DMS79 treated with DMSO at 0.1 percent for 48 hours (cell line): ENCODE measurements at regions not wholly inside any gene's neighbourhood (a gene's known extent, or its start where the extent isn't known, plus 50 kb on each side); places are given as distances from the start of the nearest gene placed in this dataset.
"Not testable (repeated sequence)": the region's sequence is repeated elsewhere in the genome, so short reads cannot be mapped to it uniquely, and the experiment has no call there.

ENCODE experiments used
- DNase-seq: peaks from one replicate; lab custom pipeline; 2025; lab: John Stamatoyannopoulos, UW

DNA sequence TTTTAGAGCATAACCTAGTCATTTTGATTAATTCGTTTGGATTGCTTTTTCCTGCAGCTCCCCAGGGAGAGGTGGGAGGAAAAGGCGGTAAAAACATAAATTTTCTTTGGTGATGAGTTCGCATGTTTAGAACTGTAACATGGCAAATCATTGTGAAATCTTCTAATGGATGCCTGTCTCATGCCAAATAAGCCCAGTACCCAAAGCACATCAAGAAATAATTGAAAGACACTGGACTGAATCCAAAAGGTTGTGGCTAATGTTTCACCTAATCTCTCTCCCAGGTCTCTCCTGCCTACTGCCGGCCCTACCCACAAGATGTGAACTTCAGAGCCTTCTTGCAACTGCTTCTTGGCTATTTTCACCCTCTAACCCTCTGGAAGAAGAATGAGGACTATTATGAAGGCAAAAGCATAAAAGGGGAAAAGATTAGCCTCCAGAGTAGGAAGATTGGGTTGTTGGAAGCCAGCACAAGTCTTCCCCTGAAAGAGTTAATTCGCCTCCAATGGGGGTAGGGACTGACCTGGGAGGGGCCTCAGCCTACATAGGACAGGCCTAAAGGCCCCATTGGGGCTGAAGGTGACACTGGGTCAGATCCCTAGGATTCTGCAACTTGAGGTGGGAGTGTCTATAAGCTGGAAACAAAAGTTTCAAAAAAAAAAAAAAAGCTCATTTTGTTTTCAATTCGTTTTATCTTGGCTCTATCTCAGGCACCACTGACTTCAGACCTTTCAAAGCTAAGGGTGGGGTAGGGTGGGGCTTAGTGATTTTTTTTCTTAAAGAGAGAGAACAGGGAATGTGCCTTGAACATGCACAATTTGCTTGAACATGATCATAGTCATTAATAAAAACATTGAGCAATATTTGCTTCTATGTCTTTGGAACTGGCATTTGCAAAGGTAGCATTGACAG, 278.6 kb upstream of the KLF3 start:
- peak; percentile 0 for DNase-seq

DNA sequence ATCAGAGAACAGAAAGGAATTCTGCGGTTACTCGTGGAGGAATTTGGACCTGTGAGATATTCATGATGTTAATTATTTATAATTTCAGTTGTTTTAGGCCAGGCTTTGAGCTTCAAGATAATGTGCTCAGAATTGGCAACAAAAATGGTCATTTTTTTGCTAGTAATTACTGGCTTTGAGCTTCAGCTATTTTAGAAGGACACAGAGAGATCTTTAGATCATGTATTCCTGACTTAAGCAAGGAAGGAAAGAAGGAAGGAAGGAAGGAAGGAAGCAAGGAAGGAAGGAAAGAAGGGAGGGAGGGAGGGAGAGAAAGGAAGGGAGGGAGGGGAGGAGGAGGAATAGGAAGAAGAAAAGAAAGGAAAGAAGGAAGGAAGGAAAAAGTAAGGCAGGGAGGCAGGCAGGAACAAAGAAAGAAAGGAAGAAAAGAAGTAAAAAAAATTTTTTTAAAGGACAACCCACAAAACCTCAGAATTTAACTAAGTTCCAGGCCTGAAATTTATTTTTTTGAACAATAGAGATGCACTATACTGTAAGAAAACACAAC, 277.9 kb upstream of the KLF3 start:
- DNase-seq = no peak

DNA sequence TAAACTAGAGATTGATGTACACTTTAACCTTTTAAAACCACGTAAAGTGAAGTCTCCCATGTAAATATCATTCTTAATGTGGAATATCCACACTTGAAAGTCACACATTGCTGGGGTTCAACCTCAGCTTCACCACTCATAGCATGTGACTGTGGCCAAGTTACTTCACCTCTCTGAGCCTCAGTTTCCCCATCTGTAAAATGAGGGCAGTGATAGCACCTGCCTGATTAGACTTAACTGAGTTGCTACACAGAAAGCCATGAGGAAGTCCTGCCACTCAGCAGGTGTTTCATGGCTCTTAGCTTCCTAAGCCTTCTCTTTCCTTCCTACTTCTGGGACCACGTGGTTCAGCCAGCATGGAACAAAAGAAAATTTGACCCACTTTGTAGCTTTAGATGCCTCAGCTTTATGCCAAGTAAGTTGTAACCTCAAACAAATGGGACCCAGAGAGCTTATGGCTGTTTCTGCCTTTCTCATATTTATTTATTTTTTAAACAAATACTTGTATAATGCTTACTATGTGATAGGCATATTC, 277.3 kb upstream of the KLF3 start:
- DNase-seq = peak; percentile 5

DNA sequence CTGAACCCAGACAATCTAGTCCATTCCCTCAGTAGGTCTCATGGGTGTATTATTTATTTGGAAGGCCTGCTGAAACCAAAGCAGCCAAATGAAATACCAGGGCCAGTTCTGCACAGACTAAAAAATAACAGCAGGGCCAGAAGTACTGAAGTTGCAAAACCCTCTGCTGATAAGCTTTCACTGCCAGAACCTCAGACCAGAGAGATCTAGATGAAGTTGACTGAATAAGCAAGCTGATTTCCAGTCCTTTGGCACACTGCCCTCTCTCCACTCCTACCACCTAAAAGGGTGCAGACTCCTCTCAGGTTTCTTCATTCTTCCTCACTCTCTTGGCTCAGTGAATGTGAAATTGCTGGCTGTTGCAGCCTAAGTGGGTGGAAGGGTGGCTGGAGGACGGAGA, 276.7 kb upstream of the KLF3 start:
- DNase-seq = peak; percentile 75

DNA sequence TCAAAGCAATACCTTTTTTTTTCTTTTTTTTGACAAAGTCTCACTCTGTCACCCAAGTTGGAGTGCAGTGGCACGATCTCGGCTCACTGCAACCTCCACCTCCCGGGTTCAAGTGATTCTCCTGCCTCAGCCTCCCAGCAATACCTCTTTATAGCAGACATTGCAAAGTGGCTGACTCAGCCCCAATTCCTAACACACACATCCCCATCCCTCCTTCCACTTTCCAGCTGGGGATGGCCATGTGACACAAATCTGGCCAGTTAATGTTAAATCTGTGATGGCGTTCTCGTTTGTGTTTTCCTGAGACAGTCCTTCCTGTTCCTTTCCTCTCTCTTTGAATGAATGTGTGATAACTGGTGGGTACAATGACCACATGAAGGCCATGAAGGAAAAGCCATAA, 276.2 kb upstream of the KLF3 start:
- no peak for DNase-seq

DNA sequence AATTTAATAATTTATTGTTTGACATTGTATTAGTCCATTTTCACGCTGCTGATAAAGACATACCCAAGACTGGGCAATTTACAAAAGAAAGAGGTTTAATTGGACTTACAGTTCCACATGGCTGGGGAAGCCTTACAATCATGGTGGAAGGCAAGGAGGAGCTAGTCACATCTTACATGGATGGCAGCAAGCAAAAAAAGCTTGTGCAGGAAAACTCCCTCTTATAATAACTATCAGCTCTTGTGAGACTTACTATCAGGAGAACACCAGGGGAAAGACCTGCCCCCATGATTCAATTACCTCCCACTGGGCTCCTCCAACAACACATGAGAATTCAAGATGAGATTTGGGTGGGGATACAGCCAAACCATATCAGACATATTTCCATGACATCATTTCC, 275.1 kb upstream of the KLF3 start:
- not testable (repeated sequence) for DNase-seq

DNA sequence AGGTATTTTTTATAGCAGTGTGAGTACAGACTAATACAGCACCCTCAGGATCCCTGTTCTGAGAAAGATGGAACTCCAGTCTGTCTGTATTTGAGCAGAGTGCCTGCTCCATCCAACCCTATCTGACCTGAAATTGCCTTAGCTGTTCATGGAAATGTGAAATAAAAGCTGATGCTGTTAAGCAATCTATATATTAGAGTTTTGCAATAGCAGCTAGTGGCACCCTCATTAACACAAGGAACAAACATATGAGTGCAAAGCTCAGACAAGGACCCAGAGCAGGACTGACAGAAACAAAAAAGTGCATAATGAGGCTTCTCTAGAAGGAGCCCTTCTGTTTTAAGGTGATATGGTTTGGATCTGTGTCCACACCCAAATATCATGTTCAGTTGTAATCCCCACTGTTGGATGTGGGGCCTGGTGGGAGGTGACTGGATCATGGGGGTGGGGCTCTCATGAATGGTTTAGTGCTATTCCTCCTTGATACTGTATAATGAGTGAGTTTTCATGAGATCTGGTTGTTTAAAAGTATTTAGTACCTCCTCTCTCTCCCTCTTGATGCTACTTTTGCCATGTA, 272.9 kb upstream of the KLF3 start:
- DNase-seq = no peak

DNA sequence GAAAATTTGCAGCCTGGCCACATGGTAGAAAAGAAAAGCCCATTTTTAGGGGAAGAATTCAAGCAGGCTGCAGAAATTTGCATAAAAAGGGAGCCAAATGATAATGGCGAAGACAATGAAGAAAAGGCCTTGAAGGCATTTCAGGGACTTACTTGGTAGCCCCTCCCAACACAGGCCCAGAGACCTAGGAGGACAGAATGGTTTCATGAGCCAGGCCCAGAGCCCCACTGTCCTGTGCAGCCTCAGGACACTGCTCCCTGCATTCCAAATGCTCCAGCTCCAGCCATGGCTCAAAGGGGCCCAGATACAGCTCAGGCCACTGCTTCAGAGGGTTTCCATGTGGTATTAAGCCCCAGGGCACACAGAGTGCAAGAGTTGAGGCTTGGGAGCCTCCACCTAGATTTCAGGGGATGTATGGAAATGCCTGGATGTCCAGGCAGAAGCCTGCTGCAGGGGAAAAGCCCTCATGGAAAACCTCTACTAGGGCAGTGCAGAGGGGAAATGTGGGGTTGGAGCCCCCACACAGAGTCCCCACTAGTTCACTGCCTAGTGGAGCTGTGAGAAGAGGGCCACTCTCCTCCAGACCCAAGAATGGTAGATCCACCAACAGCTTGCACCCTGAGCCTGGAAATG, 271.7 kb upstream of the KLF3 start:
- DNase-seq = no peak

DNA sequence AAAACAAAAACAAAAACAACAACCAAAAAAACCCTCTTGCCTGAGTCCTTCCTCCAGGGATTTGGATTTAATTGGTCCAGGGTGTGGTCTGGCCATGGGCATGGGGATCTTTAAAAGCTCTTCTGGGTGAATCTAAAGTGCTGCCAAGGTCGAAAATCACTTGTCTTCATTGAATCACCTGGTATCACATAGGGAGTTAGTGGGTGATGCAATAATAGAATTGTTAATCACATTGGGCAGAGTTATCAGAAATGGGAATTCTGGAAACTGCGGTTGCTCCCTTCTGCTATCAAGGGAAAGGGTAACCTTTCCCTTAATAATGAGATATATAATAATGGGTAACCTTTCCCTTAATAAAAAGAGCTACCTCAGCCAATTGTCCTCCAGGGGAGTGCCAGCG, 267.9 kb upstream of the KLF3 start:
- DNase-seq = no peak

DNA sequence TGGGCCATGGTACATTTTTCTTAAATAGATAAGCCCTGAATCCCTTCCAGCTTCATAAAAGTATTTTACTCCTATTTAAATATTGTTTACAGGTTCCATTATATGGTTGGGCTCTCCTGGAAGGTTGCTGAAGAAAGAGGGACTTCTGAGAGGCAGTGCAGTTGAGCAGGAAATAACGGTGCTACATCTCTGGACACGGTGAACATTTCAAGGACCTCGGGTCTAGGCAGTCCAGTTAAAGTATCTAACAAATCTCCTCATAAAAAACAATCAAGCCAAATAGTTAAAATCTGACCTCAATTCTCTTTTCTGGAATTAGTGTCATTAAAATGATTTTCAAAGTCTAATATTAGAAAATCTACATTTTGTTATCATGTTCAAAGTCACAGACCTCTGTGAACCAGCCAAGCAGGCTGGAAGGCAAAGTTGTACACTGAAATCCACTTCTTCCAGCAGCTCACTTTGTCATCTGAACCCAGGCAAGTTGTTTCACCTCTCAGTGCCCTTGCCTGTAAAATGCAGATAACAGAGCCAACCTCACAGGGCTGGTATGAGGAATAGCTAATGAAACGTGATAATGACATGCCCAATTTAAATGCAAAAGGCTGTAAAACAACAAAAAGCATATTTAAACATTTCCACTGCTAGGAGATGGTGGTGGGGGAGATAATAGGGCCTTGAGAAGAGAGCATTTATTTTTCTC, 267.0 kb upstream of the KLF3 start:
- DNase-seq = no peak

DNA sequence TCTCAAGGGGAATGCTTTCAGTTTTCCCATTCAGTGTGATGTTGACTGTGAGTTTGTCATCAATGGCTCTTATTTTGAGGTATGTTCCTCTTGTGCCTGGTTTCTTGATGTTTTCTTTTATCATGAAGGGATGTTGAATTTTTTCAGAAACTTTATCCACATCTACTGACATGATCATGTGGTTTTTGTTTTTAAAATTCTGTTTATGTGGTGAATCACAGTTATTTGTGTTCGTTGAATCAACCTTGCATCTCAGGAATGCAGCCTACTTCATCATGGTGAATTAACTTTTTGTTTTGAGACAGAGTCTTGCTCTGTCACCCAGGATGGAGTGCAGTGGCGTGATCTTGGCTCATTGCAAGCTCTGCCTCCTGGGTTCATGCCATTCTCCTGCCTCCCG, 263.1 kb upstream of the KLF3 start:
- no peak for DNase-seq

DNA sequence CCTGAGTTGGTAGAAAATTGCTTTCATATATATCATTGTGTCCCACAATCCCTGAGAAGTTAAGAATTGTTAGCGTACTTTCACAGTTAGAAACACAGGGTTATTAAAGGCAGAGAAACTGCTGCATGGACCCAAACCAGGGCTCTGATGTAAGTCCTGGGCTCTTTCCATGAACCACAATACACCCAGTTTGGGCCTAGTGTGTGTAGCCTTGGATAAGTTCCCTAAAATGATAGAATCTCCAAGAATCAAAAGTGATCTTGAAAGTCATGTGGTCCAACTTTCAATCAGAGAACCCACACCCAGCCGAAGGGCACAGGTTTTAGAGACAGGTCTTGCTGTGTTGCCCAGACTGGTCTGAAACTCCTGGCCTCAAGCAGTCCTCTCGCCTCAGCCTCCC, 257.8 kb upstream of the KLF3 start:
- no peak for DNase-seq

DNA sequence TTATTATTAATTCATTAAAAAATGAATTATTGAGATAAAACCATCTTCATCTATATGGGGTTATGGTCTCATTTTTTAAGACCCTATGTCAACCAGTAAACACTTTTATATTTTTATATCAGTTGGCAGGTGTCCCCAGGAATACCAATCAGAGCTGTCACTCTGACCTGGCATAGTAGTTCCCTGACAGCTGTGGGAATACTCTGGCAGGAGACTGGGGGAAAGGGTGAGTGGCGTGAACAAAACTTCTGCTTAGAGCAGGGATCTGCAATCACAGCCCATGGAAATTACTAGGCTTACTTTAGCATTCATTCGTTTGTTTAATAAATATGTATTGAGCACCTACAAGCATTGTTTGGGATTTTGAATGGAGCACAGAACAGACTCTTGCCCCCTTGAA, 254.1 kb upstream of the KLF3 start:
- DNase-seq = no peak

DNA sequence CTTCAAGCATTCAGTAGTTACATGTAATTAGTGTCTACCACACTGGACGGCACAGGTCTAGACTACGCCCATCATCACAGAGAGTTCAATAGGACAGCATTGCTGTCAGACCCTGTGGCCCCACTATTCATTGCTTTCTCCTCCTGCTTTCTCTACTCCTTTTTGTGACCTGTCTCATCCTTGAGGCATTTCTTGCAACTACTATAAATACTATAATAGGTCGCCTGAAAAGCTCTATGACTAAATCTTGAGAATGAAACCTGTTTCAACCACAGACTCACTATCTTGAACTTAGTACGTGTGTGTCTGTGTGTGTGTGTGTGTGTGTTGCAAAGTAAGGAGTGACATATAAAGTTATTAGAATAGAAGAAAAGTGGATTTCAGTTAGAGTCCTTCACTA, 252.9 kb upstream of the KLF3 start:
- DNase-seq = no peak

DNA sequence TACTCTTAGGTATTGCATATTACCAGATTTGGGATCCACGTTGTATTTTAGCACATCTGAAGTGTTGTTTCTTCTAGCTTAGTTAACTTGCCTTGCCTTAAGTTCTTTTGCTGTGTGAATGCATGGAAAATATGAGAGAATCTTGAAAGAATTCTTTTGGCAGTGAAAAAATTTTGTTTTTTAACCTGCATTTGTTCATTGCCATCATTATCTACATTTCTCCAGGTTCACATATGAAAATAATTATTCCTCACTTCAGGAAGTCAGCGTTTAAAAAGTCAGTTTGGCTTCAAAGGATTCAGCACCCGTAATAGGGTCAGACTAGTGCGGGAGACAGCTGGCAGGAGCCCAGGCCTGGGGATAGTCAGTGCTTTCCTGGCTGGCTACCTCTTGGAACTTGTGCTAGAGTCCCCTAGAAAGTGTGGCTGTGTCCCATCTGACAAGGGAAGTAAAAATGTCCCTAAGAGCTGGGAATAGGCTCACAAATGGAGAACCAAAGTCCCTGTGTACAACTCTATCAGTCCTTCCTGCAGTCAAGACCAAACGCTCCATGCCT, 251.9 kb upstream of the KLF3 start:
- no peak for DNase-seq

DNA sequence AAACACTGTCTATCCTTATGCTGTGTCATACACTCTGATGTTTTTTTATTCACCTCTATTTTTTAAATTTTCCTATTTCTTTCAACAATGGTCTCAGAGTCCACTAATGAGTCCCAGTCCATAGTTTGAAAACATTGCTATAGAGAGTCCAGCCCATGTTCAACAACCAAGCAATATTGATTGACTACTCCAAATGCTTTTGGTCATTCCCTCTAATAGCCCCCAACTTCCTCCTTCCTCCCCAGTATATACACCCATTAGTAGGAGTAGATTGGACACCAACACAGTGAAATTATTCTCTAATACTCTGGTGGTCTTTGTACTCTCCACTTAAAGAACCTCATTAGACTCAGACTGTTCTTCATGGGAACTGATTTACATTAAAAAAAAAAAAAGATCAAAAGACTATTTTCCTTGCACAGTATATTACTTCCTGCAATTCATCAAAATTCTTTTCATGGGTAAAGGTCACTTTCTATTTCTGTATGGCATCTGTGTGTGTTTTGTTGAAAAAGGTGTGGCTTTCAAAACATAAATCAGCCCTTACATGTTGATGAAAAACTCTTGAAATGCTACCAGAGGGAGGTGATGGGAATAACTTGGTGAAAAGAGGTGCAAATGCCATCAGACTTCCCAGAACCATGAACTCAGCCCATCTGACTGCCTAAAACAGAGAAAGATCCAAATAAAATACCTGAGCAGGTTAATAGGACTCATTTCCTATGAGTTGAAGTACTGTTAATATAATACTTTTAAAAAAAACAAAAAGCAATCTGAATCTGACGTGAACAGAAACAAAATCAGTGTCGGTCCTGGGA, 250.3 kb upstream of the KLF3 start:
- DNase-seq = no peak

DNA sequence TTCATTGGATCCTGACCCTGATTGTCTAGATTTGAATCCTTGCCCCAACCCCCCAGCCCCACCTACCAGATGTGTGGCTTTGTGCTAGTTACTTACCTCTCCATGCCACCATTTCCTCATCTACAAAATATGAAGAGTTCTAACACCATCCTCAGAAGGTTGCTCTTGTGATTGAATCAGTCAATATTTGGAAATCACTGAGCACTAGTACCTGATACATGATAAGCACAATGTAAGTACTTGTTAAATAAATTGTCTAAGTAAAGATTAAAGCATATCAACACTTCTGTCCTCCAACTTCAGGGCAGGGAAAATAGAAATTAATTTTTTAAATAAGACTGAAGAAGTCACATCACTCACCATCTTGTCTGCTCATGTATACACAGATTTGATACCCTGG, 249.6 kb upstream of the KLF3 start:
- DNase-seq = no peak

DNA sequence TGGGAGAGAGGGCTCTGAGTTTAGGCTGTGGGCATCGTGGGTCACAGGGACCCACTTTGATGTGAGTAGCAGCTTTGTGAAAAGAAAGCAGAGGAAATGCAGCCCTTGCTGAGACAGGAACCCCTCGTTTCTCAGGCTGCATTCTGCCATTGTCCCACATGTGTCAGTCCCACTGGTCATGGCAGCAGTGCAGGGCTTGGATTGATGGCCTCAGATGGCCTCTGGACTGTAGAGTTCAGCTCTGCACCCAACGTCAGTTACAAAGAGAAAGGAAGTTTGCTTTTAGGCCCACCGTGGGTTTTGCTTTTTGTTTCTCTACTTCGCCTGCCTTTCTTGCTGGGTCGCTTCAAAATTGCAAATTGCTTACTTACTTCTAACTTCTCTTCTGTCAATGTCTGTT, 248.3 kb upstream of the KLF3 start:
- no peak for DNase-seq

DNA sequence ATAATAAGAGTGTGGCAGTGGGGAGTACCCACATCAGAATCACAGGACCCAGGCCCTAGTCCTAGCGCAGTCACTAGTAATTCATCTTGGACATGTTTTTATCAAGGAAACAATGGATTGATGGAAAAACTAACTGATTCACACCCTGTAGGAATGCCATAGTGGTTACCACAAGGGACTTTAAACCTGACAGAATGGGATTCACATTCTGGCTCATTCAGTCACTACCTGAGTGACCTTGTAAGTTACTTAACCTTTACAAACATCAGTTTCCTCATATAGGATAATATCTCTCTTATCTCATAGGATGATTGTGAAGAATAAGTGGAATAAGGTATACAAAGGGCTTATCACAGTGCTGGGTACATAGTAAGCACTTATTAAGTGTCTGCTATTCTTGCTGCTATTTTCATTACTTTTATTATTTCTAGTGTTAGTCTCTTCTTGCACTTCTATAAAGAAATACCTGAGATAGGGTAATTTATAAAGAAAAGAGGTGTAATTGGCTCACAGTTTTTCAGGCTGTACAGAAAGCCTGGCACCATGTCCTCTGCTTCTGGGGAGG, 247.5 kb upstream of the KLF3 start:
- no peak for DNase-seq

DNA sequence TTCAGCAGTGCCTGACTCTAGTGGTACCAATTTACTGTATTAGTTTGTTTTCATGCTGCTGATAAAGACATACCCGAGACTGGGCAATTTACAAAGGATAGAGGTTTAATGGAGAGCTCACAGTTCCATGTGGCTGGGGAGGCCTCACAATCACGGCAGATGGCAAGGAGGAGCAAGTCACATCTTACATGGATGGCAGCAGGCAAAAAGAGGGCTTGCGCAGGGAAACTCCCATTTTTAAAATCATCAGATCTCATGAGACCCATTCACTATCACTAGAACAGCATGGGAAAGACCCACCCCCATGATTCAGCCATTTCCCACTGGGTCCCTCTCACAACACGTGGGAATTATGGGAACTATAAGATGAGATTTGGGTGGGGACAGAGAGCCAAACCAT, 243.7 kb upstream of the KLF3 start:
- not testable (repeated sequence) for DNase-seq

DNA sequence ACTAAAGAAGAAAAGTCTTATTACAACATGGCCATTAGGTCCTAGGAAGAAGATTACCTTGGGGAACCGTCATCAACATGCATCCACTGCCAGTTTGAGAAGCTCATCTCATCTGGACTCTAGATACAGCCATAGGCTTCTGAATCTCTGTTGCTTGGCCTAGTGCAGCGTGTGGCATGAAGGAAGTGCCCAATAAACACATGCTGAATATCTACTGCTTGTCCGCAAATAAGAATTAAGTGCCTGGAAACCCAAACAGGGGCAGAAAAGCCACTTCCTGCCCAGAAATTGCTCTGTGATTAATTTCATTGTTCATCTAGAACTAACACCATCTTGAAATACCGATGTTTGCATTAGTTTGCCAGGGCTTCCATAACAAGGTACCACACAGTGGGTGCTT, 241.1 kb upstream of the KLF3 start:
- no peak for DNase-seq
